HG03439 (cell line): ENCODE measurements at regions not wholly inside any gene's neighbourhood (a gene's known extent, or its start where the extent isn't known, plus 50 kb on each side); places are given as distances from the start of the nearest gene placed in this dataset.

Experiments
- ATAC-seq: cut with Tn5 transposase; IDR thresholded peaks from one replicate; pipeline ENCODE4 v1.9.1; 2021; ENCODE audit warnings: mild to moderate bottlenecking, moderate library complexity; ENCODE audit not compliant: unreplicated experiment

GRCh38 chr9:1201262-1201661, 151.1 kb downstream of the DMRT2 start:
- no peak for ATAC-seq

DNA sequence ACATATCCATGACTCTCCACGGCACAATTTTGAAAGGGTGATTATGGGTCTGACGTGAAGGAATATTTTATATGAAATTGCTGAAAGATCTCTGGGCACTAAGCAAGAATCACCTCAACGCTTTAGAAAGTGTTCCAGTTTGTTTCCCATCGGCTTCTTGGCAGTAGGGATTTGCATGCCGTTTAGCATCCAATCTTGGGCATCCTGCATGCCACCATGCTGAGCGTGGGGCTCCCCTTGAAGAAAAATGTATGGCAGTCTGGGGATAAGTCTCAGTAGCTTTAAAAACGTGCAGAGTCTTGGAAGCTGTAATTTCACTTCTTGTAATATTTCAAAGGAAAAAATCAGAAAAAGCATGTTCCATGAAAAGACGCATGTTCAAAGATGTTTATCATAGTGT, 151.7 kb downstream of the DMRT2 start:
- ATAC-seq, result no peak

- ATAC-seq, result no peak
These were observed 152.5 kb downstream of the DMRT2 start for GRCh38 chr9:1202512-1203280.

GRCh38 chr9:1207686-1208085, 157.5 kb downstream of the DMRT2 start:
- no peak for ATAC-seq

DNA sequence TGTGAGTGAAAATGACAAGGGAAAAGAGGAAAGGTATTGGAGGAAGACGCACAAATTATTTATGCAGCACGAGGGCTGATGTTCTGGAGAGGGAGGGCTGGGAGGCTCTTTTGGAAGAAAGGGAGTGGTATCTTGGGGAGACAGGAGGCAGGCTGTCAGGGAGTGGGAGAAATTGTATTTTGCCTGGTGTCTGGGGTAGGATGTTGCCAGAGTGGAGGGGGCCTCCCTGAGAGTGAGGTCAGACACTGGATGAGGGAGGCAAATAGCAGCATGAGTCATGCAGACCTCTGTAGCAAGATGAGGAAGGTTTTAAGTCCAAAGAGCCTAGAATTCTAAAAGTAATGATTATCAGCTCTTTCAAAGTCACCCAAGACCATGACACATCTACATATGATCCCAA, 158.0 kb downstream of the DMRT2 start:
- no peak for ATAC-seq

GRCh38 chr9:1210954-1211353, 160.8 kb downstream of the DMRT2 start:
- no peak for ATAC-seq

GRCh38 chr9:1216532-1216931, 166.4 kb downstream of the DMRT2 start:
- no peak for ATAC-seq

GRCh38 chr9:1217076-1217475, 166.9 kb downstream of the DMRT2 start:
- no peak for ATAC-seq

DNA sequence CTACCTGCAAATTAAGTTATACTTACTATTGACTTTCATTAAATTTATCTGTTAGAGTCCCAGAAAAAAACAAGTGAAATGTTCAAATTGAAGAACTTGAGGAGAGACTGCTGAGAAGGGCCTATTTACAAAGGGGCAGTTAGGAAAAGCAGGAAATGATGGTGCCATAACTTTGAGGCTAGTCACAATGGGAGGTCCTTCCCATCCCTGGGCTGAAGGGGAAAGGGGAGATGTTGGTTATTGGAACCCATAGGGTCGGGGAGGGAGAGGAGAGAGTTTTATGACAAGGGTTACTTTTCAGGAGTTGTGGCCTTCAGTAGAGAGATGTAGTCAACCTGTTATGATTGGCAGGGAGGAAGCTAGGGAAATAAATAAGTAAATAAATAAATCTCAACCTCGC, 169.1 kb downstream of the DMRT2 start:
- ATAC-seq, result no peak

GRCh38 chr9:1221298-1221697, 171.1 kb downstream of the DMRT2 start:
- no peak for ATAC-seq

GRCh38 chr9:1222511-1222910, 172.4 kb downstream of the DMRT2 start:
- ATAC-seq, result no peak

DNA sequence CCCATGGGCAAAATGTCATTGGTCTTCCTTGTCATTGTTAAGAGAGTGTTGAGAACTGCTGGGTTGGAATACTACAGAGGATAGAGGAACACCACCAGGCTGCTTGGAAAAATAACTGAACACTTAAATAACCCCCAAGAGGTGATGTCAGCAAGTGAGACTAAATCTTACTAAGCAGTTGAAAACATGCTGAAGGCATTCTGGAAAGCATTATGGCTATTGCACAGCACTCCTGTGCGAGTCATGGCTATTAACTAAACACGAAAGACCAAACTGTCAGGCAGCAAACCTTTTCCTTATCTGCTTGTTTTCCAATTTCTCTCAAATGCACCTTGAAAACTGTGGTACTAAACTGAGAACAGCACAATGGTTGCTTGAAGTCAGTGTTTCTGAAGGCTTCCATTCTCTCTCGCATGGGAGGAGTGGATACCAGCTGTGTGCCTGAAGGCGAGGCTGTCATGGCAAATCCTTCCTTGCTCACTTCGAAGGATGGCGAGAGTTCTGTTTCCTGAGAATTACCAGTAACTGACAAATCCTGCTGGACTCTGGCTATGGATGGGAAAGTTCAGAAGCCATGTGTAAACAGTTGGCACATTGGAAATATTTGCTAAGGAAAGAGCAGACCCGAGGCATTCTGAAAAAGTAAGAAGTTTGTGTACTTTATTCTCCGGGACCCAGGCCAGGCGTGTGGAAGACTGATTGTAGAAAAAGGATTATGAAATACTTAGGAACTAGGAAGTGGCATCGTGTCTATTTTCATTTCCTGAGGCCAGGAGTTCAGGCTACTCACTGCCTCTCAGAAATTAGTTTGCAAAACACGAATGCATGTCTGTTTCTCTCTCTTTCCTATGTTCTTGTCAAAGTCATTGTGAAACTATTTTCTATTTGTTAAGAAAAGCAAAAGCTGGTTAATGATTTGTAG, 182.1 kb downstream of the DMRT2 start:
- no peak for ATAC-seq

DNA sequence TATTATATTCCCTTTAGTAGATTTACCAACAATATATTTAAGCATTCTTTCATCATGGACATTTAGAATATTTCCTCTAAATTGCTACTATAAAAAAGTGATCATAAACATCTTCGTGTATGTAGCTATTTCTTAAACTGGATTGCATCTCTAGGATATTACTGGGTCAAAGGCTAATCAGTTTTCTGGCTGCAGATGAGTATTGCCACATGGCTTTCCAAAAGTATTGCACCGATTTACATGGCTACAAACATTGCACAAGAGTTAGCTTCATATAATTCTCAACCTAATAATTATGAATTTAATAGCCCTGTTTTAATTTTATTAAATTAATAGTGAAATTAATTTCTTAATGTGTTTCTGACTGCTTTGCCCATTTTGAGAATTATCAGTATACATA, 183.4 kb downstream of the DMRT2 start:
- no peak for ATAC-seq

DNA sequence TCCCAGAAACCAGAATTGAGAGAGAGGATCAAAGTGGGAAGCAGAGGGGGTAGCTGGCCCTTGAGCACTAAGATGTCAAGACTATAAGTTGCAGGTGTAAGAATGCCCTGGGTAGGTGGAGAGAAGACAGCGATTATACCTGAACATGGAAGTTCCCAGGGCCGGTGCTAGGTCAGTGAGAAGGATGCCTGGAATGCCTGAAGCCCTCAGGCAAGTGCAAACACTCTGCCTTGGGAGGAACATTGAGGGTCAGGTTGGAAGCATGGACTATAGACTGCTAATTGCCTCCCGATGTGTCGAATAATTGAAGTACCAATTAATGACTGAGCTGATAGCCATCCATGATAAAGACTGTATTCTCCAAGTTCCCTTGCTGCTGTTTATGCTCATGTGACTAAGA, 185.5 kb downstream of the DMRT2 start:
- ATAC-seq, result no peak

DNA sequence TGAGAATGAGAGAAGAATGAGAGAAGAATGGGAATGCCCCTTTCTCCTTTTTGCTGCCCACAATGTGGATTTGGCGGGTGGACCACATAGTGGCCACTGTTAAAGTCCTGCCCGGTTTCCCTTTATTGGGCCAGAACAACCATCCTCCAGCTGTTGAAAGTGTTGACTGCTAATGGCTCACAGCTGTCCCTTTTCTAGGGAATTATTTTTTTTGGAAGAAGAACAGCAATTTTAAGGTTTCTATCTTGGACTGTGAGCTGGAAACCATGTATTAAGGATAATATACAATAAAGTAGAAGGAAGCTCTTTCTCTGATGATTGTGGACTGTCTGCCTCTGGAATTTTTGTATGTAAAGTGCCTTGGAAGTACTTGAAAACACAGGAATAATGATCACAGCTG, 185.9 kb downstream of the DMRT2 start:
- ATAC-seq, result no peak

DNA sequence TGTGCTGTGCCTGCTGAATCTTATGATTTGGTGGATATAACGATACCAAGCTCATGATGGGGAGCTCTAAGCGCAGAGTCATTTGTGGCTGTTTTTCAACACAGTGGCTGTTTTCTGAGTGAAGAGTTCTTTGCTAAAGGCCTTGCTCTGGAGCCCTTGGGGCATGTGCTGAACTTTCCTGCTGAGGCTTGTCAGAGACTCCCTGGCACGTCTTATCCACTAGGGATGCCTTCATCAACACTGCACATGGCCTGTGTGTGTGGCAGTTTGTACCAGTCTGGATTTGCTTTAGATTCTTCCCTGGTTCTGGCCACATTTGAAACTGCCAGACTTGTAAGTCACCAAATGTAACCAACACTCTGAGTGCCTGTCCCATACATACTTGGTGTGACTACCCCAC, 188.2 kb downstream of the DMRT2 start:
- no peak for ATAC-seq

- no peak for ATAC-seq
These were observed 198.6 kb downstream of the DMRT2 start for GRCh38 chr9:1248743-1249142.

DNA sequence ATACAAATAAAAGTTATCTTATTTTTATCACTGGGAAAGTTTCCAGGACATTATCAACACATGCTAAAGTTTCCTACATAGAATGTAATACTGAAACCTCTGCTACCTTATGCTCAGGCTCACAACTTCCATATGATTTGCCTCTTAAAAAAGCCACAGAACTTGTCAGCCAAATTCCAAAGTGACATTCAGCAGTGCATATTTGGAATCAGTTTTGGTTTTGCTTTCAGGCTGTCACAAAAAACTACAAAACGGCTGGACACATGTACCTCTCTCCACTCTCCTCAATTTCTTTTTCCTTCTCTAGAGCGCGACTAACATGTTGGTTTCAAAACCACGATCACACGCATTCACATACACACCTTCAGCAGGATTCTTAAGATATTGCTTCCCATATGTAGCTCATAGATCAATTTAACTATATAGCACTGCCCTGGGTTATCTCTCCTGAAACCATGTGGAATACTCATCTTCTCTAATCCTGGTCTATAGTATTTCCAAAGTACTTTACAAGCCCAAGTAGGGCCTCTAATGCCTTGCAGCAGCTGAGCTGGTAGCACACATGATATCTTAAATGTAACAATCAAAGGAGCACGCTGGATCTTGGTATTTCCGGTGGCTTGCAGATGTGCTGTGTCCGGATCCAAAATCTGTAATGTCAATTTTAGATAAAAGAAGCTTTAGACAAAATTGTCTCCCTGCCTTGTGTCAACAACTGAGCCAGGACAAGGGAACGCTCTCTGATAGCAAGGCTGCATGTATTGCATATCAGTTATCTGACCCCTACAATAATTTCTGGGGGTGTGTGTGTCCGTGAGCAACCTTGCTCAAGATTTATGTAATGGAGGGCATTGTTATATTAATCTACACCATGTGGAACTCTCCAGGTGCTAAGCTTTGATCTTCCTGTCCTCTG, 203.2 kb downstream of the DMRT2 start:
- no peak for ATAC-seq

DNA sequence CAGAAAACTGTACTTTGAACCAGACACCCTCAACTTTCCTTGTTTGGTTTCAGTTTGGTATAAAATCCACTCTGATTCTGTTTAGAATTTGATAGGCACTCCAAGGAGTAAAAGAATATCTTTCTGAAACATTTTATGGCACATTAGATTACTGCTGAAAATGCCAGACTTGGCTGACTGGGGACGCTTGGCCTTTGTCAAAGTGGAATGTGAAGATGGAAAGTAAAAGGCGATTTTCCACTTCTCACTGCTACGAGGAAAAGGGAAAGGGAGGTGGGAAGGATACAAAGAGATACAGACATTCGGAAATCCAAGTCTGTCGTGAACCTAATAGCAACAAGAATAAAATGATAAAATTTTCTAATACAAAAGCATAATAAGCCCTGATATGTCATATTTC, 203.9 kb downstream of the DMRT2 start:
- no peak for ATAC-seq

DNA sequence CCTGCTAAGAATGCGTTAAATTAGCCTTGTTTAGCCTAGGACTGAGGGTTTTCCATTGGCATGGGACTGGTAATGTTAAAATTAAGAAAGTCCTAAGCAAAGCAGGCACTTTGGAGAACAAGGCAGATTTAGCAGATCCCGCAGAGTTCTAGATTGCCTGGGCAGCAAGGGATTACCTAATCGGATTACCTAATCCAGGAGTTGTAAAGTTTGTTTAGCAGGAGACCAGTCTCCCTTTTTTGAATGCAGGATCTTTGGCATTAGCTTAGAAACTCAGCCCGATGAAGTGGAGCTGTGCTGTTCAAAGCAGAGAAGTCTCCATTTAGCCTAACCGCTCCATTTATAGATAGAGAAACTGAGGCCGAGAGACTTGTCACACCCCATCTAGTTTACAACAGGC, 206.0 kb downstream of the DMRT2 start:
- ATAC-seq, result no peak

DNA sequence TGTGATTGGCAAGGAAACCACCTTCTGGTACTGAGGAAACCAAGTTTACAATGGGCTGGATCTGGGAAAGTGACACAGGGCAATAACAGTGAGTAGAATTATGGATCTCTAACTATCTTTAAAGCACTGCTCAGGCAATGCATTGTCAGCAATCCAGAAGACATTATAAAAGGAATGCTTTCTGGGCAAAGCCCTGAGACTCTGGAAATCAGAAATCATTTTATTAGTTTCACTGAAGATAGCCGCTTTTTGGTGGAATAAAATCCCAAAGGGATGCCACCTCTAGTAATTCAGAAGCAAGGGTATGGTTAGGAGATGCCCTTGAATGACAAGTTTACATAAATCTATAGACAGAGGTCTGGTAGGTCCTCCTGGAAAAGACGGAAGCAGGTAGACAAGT, 211.1 kb downstream of the DMRT2 start:
- ATAC-seq, result no peak
